Fibroblast of lung (primary cell): ENCODE measurements at regions not wholly inside any gene's neighbourhood (a gene's known extent, or its start where the extent isn't known, plus 50 kb on each side); places are given as distances from the start of the nearest gene placed in this dataset.
A peak's percentile ranks its signal among the peaks of the same experiment; 100 is the strongest.

ENCODE experiments used
- DNase-seq, 2 donors: peaks; one replicate each; pipeline versions ENCODE4 v3.0.0 to v3.0.0-alpha.2; 2010; ENCODE audit warnings: low read depth in 2 of 2
- H2AFZ ChIP-seq: 2 replicates; pipeline ENCODE4 v1.5.1; 2012; ENCODE audit warnings: low read length, control low read depth, inconsistent platforms
- H3K27ac ChIP-seq: 2 replicates; pipeline ENCODE4 v1.5.1; 2011; ENCODE audit warnings: low read length, control low read depth; ENCODE audit not compliant: insufficient read depth
- H3K27me3 ChIP-seq: 2 replicates; pipeline ENCODE4 v1.5.1; 2011; ENCODE audit warnings: mild to moderate bottlenecking, low read length; ENCODE audit not compliant: control insufficient read depth, insufficient read depth
- H3K36me3 ChIP-seq: 2 replicates; pipeline ENCODE4 v1.5.1; 2011; ENCODE audit warnings: low read length; ENCODE audit not compliant: control insufficient read depth, insufficient read depth
- H3K4me1 ChIP-seq: 2 replicates; pipeline ENCODE4 v1.5.1; 2011; ENCODE audit warnings: low read length; ENCODE audit not compliant: control insufficient read depth, insufficient read depth; ENCODE audit errors: extremely low read depth
- H3K4me2 ChIP-seq: 2 replicates; pipeline ENCODE4 v1.5.1; 2011; ENCODE audit warnings: low read length, control low read depth; ENCODE audit not compliant: insufficient read depth; ENCODE audit errors: extremely low read depth
- H3K4me3 ChIP-seq, 4 experiments: fragments of 200-600 bp in 1 of 4; sonication (generic) in 1 of 4; replicated peaks in 1 of 4; 2 replicates each; pipeline ENCODE4 v1.5.1; 2011 to 2016; ENCODE audit warnings: low read length in 4 of 4, low read depth in 3 of 4, mild to moderate bottlenecking in 3 of 4, control low read depth in 2 of 4, inconsistent platforms in 1 of 4, mixed read lengths in 1 of 4; ENCODE audit not compliant: insufficient read depth in 1 of 4; ENCODE audit errors: control extremely low read depth in 1 of 4
- H3K79me2 ChIP-seq: 2 replicates; pipeline ENCODE4 v1.5.1; 2012; ENCODE audit warnings: mild to moderate bottlenecking, low read length, inconsistent platforms; ENCODE audit not compliant: control insufficient read depth, insufficient read depth
- H3K9ac ChIP-seq: 2 replicates; pipeline ENCODE4 v1.5.1; 2011; ENCODE audit warnings: mild to moderate bottlenecking, low read length, control low read depth; ENCODE audit not compliant: insufficient read depth
- H3K9me3 ChIP-seq: 2 replicates; pipeline ENCODE4 v1.5.1; 2012; ENCODE audit warnings: low read depth, low read length; ENCODE audit not compliant: control insufficient read depth, insufficient read depth
- H4K20me1 ChIP-seq: 2 replicates; pipeline ENCODE4 v1.5.1; 2011; ENCODE audit warnings: low read length; ENCODE audit not compliant: control insufficient read depth, insufficient read depth; ENCODE audit errors: extremely low read depth
- EZH2 ChIP-seq: IDR thresholded peaks from 2 replicates; pipeline ENCODE4 v1.5.1; 2012; ENCODE audit warnings: low read length, control low read depth, mild to moderate bottlenecking; ENCODE audit errors: missing control alignments
- TF ChIP-seq, protein P1 (sequence below), 2 donors: IDR thresholded peaks in 1 of 2; conservative IDR thresholded peaks in 1 of 2; 1 replicate in 1 of 2; 2 replicates in 1 of 2; pipeline ENCODE4 v1.5.1; 2011 to 2012; ENCODE audit warnings: low read length in 2 of 2, control low read depth in 1 of 2, inconsistent platforms in 1 of 2, low read depth in 1 of 2, mild to moderate bottlenecking in 1 of 2

DNA sequence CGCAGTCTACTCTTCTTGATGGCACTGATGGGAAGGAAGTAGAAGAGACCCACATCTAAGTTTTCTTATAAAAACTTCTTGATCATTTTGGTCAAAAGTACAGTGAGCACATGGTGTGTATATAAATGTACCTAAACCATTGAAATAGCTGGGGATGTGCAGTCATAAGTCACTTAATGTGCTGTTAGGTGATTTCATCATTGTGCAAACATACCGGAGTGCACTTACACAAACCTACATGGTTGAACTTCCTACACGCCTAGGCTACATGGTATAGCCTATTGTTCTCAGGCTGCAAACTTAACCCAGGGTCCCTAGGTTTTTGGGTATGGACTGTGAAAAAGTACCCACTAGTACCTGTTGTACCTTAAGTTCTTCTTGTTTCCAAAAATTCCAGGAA is 123.3 kb upstream of the ZNF438 start:
- no peak for DNase-seq

DNA sequence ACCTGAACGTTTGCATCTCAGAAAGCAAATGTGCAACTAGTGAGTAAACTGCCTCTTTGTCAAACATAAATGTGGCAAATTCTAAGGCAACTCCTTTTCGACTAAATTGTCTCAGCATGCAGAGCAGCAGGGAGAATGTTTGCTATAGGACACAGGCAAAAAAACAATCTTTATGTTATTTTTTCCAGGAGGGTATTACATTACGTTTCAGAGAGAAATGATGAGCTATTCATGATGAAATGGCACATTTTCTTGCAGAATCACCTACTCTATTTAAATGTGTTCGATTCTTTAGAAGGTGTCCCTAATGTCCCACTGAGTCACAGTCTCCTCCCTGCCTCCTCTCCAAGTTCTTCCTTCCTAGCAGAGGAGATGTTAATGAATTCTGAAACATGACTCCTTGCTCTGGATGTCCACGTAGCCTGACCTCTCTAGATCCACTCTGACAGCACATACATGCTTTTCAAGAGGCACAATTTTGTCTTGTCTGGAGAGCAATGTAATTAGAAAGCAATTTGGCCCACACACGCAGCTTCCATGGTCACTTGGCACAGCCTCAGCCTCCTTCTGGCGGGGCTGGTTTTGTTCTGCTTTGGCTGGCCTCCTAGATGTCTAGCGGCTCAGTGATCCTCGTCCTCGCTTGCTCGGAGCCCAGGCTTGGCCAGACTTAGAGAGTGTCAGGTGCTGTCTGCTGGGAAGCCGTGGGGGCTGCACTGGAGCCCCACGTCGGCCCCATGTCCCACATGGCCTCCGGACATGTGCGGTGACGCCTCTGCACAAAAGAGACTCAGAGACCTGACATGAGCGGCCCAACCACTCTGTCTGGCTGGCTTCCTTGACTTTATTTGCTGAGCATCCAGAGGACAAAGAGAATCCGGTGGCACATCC is 125.7 kb upstream of the ZNF438 start:
- Histone ChIP-seq H3K27ac (peak overlapping the region; percentile 66), H3K4me2 (peak overlapping the region; percentile 60)

More for the DNA sequence above, 123.3 kb upstream of the ZNF438 start:
- Histone ChIP-seq H3K9me3 (no peaks in the 10 kb centered on the region), H2AFZ (no peak overlapping the region), H3K79me2 (no peaks in the 10 kb centered on the region), H3K9ac (no peak overlapping the region), H3K4me1 (peaks cover 9% of the 10 kb centered on the region), H3K27ac (no peak overlapping the region), H3K4me3 (no peak overlapping the region), H3K4me2 (no peak overlapping the region), H4K20me1 (no peaks in the 10 kb centered on the region), H3K27me3 (no peaks in the 10 kb centered on the region), H3K36me3 (no peaks in the 10 kb centered on the region)
- TF ChIP-seq EZH2: no peak
- TF ChIP-seq, protein P1, sequence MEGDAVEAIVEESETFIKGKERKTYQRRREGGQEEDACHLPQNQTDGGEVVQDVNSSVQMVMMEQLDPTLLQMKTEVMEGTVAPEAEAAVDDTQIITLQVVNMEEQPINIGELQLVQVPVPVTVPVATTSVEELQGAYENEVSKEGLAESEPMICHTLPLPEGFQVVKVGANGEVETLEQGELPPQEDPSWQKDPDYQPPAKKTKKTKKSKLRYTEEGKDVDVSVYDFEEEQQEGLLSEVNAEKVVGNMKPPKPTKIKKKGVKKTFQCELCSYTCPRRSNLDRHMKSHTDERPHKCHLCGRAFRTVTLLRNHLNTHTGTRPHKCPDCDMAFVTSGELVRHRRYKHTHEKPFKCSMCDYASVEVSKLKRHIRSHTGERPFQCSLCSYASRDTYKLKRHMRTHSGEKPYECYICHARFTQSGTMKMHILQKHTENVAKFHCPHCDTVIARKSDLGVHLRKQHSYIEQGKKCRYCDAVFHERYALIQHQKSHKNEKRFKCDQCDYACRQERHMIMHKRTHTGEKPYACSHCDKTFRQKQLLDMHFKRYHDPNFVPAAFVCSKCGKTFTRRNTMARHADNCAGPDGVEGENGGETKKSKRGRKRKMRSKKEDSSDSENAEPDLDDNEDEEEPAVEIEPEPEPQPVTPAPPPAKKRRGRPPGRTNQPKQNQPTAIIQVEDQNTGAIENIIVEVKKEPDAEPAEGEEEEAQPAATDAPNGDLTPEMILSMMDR (conservative IDR thresholded peaks at IDR 0.05 in 1 of 2, IDR thresholded peaks at IDR 0.05 in 1 of 2; ENCODE audit: low read depth in 1 of 2, low read length in 2 of 2): no peak

DNA sequence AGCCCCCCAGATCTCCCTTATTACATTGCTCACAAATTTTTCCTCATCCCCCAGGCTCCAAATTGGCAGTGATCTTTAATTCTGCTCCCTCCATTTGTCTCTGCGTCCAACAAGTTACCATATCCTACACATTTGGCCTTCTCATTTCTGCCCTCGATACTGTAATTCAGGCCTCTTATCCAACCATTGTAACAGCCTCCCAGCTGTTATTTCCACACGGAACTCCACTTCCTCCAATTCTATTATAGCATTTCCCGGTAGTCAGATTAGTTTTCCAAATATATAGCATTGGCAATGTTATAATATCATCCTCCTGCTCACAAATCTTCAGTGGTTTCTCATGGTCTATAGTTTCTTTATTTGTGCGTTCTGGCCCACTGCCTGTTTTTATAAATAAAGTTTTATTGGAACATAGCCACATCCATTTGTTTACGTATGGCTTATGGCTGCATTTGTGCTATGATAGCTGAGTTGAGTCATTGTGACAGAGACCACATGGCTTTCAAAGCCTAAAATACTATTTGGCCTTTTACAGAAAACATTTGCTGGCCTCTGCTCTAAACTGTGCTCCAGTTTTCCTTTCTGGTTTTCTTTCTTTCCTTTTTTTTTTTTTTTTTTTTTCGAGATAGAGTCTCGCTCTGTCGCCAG is 126.5 kb upstream of the ZNF438 start:
- Histone ChIP-seq H3K4me1 (peaks cover 9% of the 10 kb centered on the region), H3K9ac (no peak overlapping the region), H3K27ac (peak overlapping the region; percentile 66), H2AFZ (no peak overlapping the region), H3K4me2 (peak overlapping the region; percentile 60), H3K27me3 (no peaks in the 10 kb centered on the region), H4K20me1 (no peaks in the 10 kb centered on the region), H3K36me3 (no peaks in the 10 kb centered on the region), H3K79me2 (no peaks in the 10 kb centered on the region), H3K9me3 (no peaks in the 10 kb centered on the region), H3K4me3 (peak overlapping the region in 1 of 4 experiments; percentile 16)
- DNase-seq: peak; percentile 53 to 84
- no peak for TF ChIP-seq EZH2
- TF ChIP-seq, protein P1 (conservative IDR thresholded peaks at IDR 0.05 in 1 of 2, IDR thresholded peaks at IDR 0.05 in 1 of 2; ENCODE audit: low read depth in 1 of 2, low read length in 2 of 2): no peak

More for the DNA sequence above, 125.7 kb upstream of the ZNF438 start:
- Histone ChIP-seq H3K9me3 (no peaks in the 10 kb centered on the region), H4K20me1 (no peaks in the 10 kb centered on the region), H3K9ac (no peak overlapping the region), H2AFZ (peak overlapping the region; percentile 42), H3K79me2 (no peaks in the 10 kb centered on the region), H3K36me3 (no peaks in the 10 kb centered on the region), H3K27me3 (no peaks in the 10 kb centered on the region), H3K4me3 (peak overlapping the region in 1 of 4 experiments; percentile 16), H3K4me1 (peaks cover 9% of the 10 kb centered on the region)
- peak; percentile 87 to 91 for DNase-seq
- TF ChIP-seq, protein P1 (conservative IDR thresholded peaks at IDR 0.05 in 1 of 2, IDR thresholded peaks at IDR 0.05 in 1 of 2; ENCODE audit: low read depth in 1 of 2, low read length in 2 of 2): no peak
- no peak for TF ChIP-seq EZH2
